ENCODE measurements at regions not wholly inside any gene's neighbourhood (a gene's known extent, or its start where the extent isn't known, plus 50 kb on each side); places are given as distances from the start of the nearest gene placed in this dataset.

GRCh38 chr9:12060067-12060466 lies 633.1 kb upstream of the TYRP1 start:
- Histone ChIP-seq H2BK15ac (ENCODE audit: low read depth, low read length) (no peak overlapping the region), H2AFZ (replicated peaks; ENCODE audit: low read length, poor library complexity) (no peak overlapping the region), H3K9ac (ENCODE audit: low read depth, low read length) (no peak overlapping the region), H2BK20ac (ENCODE audit: low read depth, low read length) (no peak overlapping the region), H4K20me1 (ENCODE audit: insufficient read depth, low read length) (no peaks in the 10 kb centered on the region), H3K14ac (replicated peaks; ENCODE audit: low read depth, low read length) (no peak overlapping the region), H3K4me2 (ENCODE audit: low read depth, low read length) (no peak overlapping the region), H3K4me3 (ENCODE audit: insufficient read depth, low read depth, low read length) (no peak overlapping the region), H3K23ac (ENCODE audit: low read depth, low read length) (no peak overlapping the region), H3K18ac (ENCODE audit: low read depth, low read length) (no peak overlapping the region), H2BK120ac (ENCODE audit: low read depth, low read length) (no peak overlapping the region), H4K91ac (ENCODE audit: insufficient read depth, low read depth, low read length) (no peak overlapping the region), H3K4me1 (ENCODE audit: control insufficient read depth, insufficient read depth, low read length) (no peaks in the 10 kb centered on the region), H2BK5ac (ENCODE audit: low read depth, low read length, poor library complexity, severe bottlenecking) (no peak overlapping the region), H3K4ac (ENCODE audit: low read depth, low read length) (no peak overlapping the region), H2AK9ac (replicated peaks; ENCODE audit: low read depth, low read length, poor library complexity) (no peak overlapping the region), H2AK5ac (ENCODE audit: low read depth, low read length) (no peak overlapping the region), H3K9me3 (ENCODE audit: control insufficient read depth, insufficient read depth, low read length) (peaks cover 2% of the 10 kb centered on the region; the same call in 1 of the 2 replicates), H3K27ac (ENCODE audit: insufficient read depth, low read length) (no peak overlapping the region), H3K36me3 (ENCODE audit: control insufficient read depth, insufficient read depth, low read length) (no peaks in the 10 kb centered on the region), H3K9me1 (ENCODE audit: insufficient read depth, low read length) (no peaks in the 10 kb centered on the region), H3K56ac (ENCODE audit: extremely low read depth, insufficient read depth, low read length) (no peak overlapping the region), H3K79me1 (ENCODE audit: low read depth in 1 of 2, low read length in 2 of 2) (no peaks in the 10 kb centered on the region), H3K27me3 (ENCODE audit: control insufficient read depth, insufficient read depth, low read length) (no peaks in the 10 kb centered on the region), H4K5ac (ENCODE audit: low read depth, low read length) (no peak overlapping the region), H4K8ac (ENCODE audit: low read depth in 2 of 2, low read length in 2 of 2) (no peak overlapping the region)
- no TSS peak for BruUV-seq (replicated peaks)
- TF ChIP-seq CHD1 (IDR thresholded peaks at IDR 0.05; ENCODE audit: low read depth, low read length), result no peak
- no peak for TF ChIP-seq RCOR1 (IDR thresholded peaks at IDR 0.05; ENCODE audit: insufficient replicate concordance, low read length)
- TF ChIP-seq MXI1 (IDR thresholded peaks at IDR 0.05; ENCODE audit: borderline replicate concordance, low read depth, low read length), result no peak
- no peak for TF ChIP-seq MAFK (IDR thresholded peaks at IDR 0.05; ENCODE audit: low read depth, low read length)
- DNase-seq (no peak), ATAC-seq (ENCODE audit: low read depth) (no peak)
- ChIA-PET POLR2A (ENCODE audit: unreplicated experiment) (no interaction called here), CTCF (no interaction called here)
- intact Hi-C loops (cut with micrococcal nuclease), result no loop called here
- dilution Hi-C loops (cut with HindIII; ENCODE audit: low sequenced_read_pairs, unreplicated experiment), result no loop called here
- no CpG with 5 or more reads among the region's 2 CpGs for WGBS, 2 experiments (ENCODE audit: extremely low coverage in 2 of 2, insufficient read length in 1 of 2)
- in situ Hi-C loops (cut with MboI; ENCODE audit: low sequenced_read_pairs), result no loop called here

Measured in IMR-90 (cell line).